RWPE2 (cell line): ENCODE measurements at regions not wholly inside any gene's neighbourhood (a gene's known extent, or its start where the extent isn't known, plus 50 kb on each side); places are given as distances from the start of the nearest gene placed in this dataset.

Source experiments
- ATAC-seq: fragments of 200-7000 bp; cut with Tn5 transposase; 3 replicates; pipeline ENCODE4 v1.9.1; 2021; ENCODE audit warnings: low read depth
- DNase-seq: peaks from one replicate; pipeline ENCODE4 v3.0.0-alpha.2; 2020; ENCODE audit warnings: low spot score
- H3K27ac ChIP-seq: fragments of 450-650 bp; 2 replicates; pipeline ENCODE4 v1.5.1; 2017; ENCODE audit warnings: mild to moderate bottlenecking; ENCODE audit not compliant: poor library complexity, severe bottlenecking
- H3K27me3 ChIP-seq: fragments of 250-450 bp; sonication (Bioruptor Pico); 2 replicates; pipeline ENCODE4 v1.5.1; 2021; ENCODE audit warnings: mild to moderate bottlenecking, moderate library complexity; ENCODE audit not compliant: insufficient read depth, poor library complexity, severe bottlenecking
- H3K36me3 ChIP-seq: fragments of 250-450 bp; sonication (Bioruptor Pico); 2 replicates; pipeline ENCODE4 v1.5.1; 2020; ENCODE audit warnings: low read depth, mild to moderate bottlenecking, moderate library complexity
- H3K4me1 ChIP-seq: fragments of 250-450 bp; sonication (Bioruptor Pico); 2 replicates; pipeline ENCODE4 v1.5.1; 2021; ENCODE audit warnings: mild to moderate bottlenecking, moderate library complexity; ENCODE audit not compliant: insufficient read depth, poor library complexity, severe bottlenecking
- H3K4me3 ChIP-seq: fragments of 250-450 bp; sonication (Bioruptor Pico); 2 replicates; pipeline ENCODE4 v1.5.1; 2021; ENCODE audit warnings: mild to moderate bottlenecking, moderate library complexity; ENCODE audit not compliant: severe bottlenecking
- H3K9me3 ChIP-seq: fragments of 250-450 bp; sonication (Bioruptor Pico); 2 replicates; pipeline ENCODE4 v1.5.1; 2021; ENCODE audit warnings: mild to moderate bottlenecking, moderate library complexity; ENCODE audit not compliant: severe bottlenecking
- CTCF ChIP-seq: fragments of 450-650 bp; IDR thresholded peaks from one replicate; pipeline ENCODE4 v1.5.1; 2017; ENCODE audit warnings: mild to moderate bottlenecking, moderate library complexity; ENCODE audit not compliant: poor library complexity, severe bottlenecking

- peaks cover 3% of the 10 kb centered on the region for H3K4me1 ChIP-seq
- H3K27ac ChIP-seq = no peak overlapping the region
- H3K36me3 ChIP-seq = no peaks in the 10 kb centered on the region
- no peaks in the 10 kb centered on the region for H3K27me3 ChIP-seq
- DNase-seq (no peak), ATAC-seq (no peak)
- no peak overlapping the region for H3K4me3 ChIP-seq
- TF ChIP-seq CTCF = no peak
- no peaks in the 10 kb centered on the region for H3K9me3 ChIP-seq
Observed at GRCh38 chr6:87827346-87827745, 125.3 kb upstream of the AKIRIN2 start.

GRCh38 chr6:87826424-87826823 lies 124.4 kb upstream of the AKIRIN2 start:
- Histone ChIP-seq H3K36me3 (no peaks in the 10 kb centered on the region), H3K4me3 (no peak overlapping the region), H3K27me3 (no peaks in the 10 kb centered on the region), H3K27ac (no peak overlapping the region), H3K4me1 (no peaks in the 10 kb centered on the region), H3K9me3 (no peaks in the 10 kb centered on the region)
- no peak for TF ChIP-seq CTCF
- ATAC-seq = no peak
- no peak for DNase-seq

GRCh38 chr6:87825821-87826221 lies 123.8 kb upstream of the AKIRIN2 start:
- Histone ChIP-seq H3K9me3 (no peaks in the 10 kb centered on the region), H3K36me3 (no peaks in the 10 kb centered on the region), H3K27ac (no peak overlapping the region), H3K27me3 (no peaks in the 10 kb centered on the region), H3K4me1 (no peaks in the 10 kb centered on the region), H3K4me3 (no peak overlapping the region)
- DNase-seq (no peak), ATAC-seq (no peak)
- no peak for TF ChIP-seq CTCF

- H3K4me1 ChIP-seq = no peaks in the 10 kb centered on the region
- no peaks in the 10 kb centered on the region for H3K9me3 ChIP-seq
- no peak overlapping the region for H3K4me3 ChIP-seq
- H3K27ac ChIP-seq = no peak overlapping the region
- DNase-seq = no peak
- no peaks in the 10 kb centered on the region for H3K27me3 ChIP-seq
- no peaks in the 10 kb centered on the region for H3K36me3 ChIP-seq
- ATAC-seq = no peak
- no peak for TF ChIP-seq CTCF
Observed at GRCh38 chr6:87824958-87825491, 123.0 kb upstream of the AKIRIN2 start.

GRCh38 chr6:87822011-87822410 lies 120.0 kb upstream of the AKIRIN2 start:
- no peaks in the 10 kb centered on the region for H3K9me3 ChIP-seq
- no peak for ATAC-seq
- no peak overlapping the region for H3K4me3 ChIP-seq
- no peak overlapping the region for H3K27ac ChIP-seq
- H3K4me1 ChIP-seq = no peaks in the 10 kb centered on the region
- H3K36me3 ChIP-seq = no peaks in the 10 kb centered on the region
- TF ChIP-seq CTCF = no peak
- no peaks in the 10 kb centered on the region for H3K27me3 ChIP-seq
- DNase-seq = no peak
